ENCODE measurements at regions not wholly inside any gene's neighbourhood (a gene's known extent, or its start where the extent isn't known, plus 50 kb on each side); places are given as distances from the start of the nearest gene placed in this dataset.

- TF ChIP-seq CTCF (conservative IDR thresholded peaks at IDR 0.05; ENCODE audit: control insufficient read depth, insufficient read depth, low read depth, low read length), result no peak
- H3K4me3 ChIP-seq (ENCODE audit: control insufficient read depth, low read depth, low read length), result no peak overlapping the region
Observed at GRCh38 chr7:142348100-142348499, 90.2 kb upstream of the PRSS58 start.

GRCh38 chr7:142347091-142347490 is 89.2 kb upstream of the PRSS58 start:
- no peak for DNase-seq (ENCODE audit: low read depth)
- no peak for TF ChIP-seq CTCF (conservative IDR thresholded peaks at IDR 0.05; ENCODE audit: control insufficient read depth, insufficient read depth, low read depth, low read length)
- H3K4me3 ChIP-seq (ENCODE audit: control insufficient read depth, low read depth, low read length), result no peak overlapping the region

More at GRCh38 chr7:142348100-142348499, 90.2 kb upstream of the PRSS58 start:
- DNase-seq (ENCODE audit: low read depth), result no peak

GRCh38 chr7:142345811-142346210 is 88.0 kb upstream of the PRSS58 start:
- TF ChIP-seq CTCF (conservative IDR thresholded peaks at IDR 0.05; ENCODE audit: control insufficient read depth, insufficient read depth, low read depth, low read length), result no peak
- DNase-seq (ENCODE audit: low read depth), result no peak
- H3K4me3 ChIP-seq (ENCODE audit: control insufficient read depth, low read depth, low read length), result no peak overlapping the region

- H3K4me3 ChIP-seq (ENCODE audit: control insufficient read depth, low read depth, low read length), result no peak overlapping the region
- TF ChIP-seq CTCF (conservative IDR thresholded peaks at IDR 0.05; ENCODE audit: control insufficient read depth, insufficient read depth, low read depth, low read length), result peak; percentile 47
- DNase-seq (ENCODE audit: low read depth), result peak; percentile 47
Observed at GRCh38 chr7:142338633-142339501, 81.0 kb upstream of the PRSS58 start.

GRCh38 chr7:142337054-142338001 is 79.5 kb upstream of the PRSS58 start:
- no peak for DNase-seq (ENCODE audit: low read depth)
- no peak for TF ChIP-seq CTCF (conservative IDR thresholded peaks at IDR 0.05; ENCODE audit: control insufficient read depth, insufficient read depth, low read depth, low read length)
- H3K4me3 ChIP-seq (ENCODE audit: control insufficient read depth, low read depth, low read length), result no peak overlapping the region

GRCh38 chr7:142334806-142335205 is 76.9 kb upstream of the PRSS58 start:
- H3K4me3 ChIP-seq (ENCODE audit: control insufficient read depth, low read depth, low read length), result no peak overlapping the region
- TF ChIP-seq CTCF (conservative IDR thresholded peaks at IDR 0.05; ENCODE audit: control insufficient read depth, insufficient read depth, low read depth, low read length), result no peak
- no peak for DNase-seq (ENCODE audit: low read depth)
